Fibroblast of lung (primary cell): ENCODE measurements at regions not wholly inside any gene's neighbourhood (a gene's known extent, or its start where the extent isn't known, plus 50 kb on each side); places are given as distances from the start of the nearest gene placed in this dataset.

Experiments used
- DNase-seq, 2 donors: peaks; one replicate each; pipeline versions ENCODE4 v3.0.0 to v3.0.0-alpha.2; 2010; ENCODE audit warnings: low read depth in 2 of 2
- H2AFZ ChIP-seq: 2 replicates; pipeline ENCODE4 v1.5.1; 2012; ENCODE audit warnings: low read length, control low read depth, inconsistent platforms
- H3K27ac ChIP-seq: 2 replicates; pipeline ENCODE4 v1.5.1; 2011; ENCODE audit warnings: low read length, control low read depth; ENCODE audit not compliant: insufficient read depth
- H3K27me3 ChIP-seq: 2 replicates; pipeline ENCODE4 v1.5.1; 2011; ENCODE audit warnings: mild to moderate bottlenecking, low read length; ENCODE audit not compliant: control insufficient read depth, insufficient read depth
- H3K36me3 ChIP-seq: 2 replicates; pipeline ENCODE4 v1.5.1; 2011; ENCODE audit warnings: low read length; ENCODE audit not compliant: control insufficient read depth, insufficient read depth
- H3K4me1 ChIP-seq: 2 replicates; pipeline ENCODE4 v1.5.1; 2011; ENCODE audit warnings: low read length; ENCODE audit not compliant: control insufficient read depth, insufficient read depth; ENCODE audit errors: extremely low read depth
- H3K4me2 ChIP-seq: 2 replicates; pipeline ENCODE4 v1.5.1; 2011; ENCODE audit warnings: low read length, control low read depth; ENCODE audit not compliant: insufficient read depth; ENCODE audit errors: extremely low read depth
- H3K4me3 ChIP-seq, 4 experiments: fragments of 200-600 bp in 1 of 4; sonication (generic) in 1 of 4; replicated peaks in 1 of 4; 2 replicates each; pipeline ENCODE4 v1.5.1; 2011 to 2016; ENCODE audit warnings: low read length in 4 of 4, low read depth in 3 of 4, mild to moderate bottlenecking in 3 of 4, control low read depth in 2 of 4, inconsistent platforms in 1 of 4, mixed read lengths in 1 of 4; ENCODE audit not compliant: insufficient read depth in 1 of 4; ENCODE audit errors: control extremely low read depth in 1 of 4
- H3K79me2 ChIP-seq: 2 replicates; pipeline ENCODE4 v1.5.1; 2012; ENCODE audit warnings: mild to moderate bottlenecking, low read length, inconsistent platforms; ENCODE audit not compliant: control insufficient read depth, insufficient read depth
- H3K9ac ChIP-seq: 2 replicates; pipeline ENCODE4 v1.5.1; 2011; ENCODE audit warnings: mild to moderate bottlenecking, low read length, control low read depth; ENCODE audit not compliant: insufficient read depth
- H3K9me3 ChIP-seq: 2 replicates; pipeline ENCODE4 v1.5.1; 2012; ENCODE audit warnings: low read depth, low read length; ENCODE audit not compliant: control insufficient read depth, insufficient read depth
- H4K20me1 ChIP-seq: 2 replicates; pipeline ENCODE4 v1.5.1; 2011; ENCODE audit warnings: low read length; ENCODE audit not compliant: control insufficient read depth, insufficient read depth; ENCODE audit errors: extremely low read depth
- EZH2 ChIP-seq: IDR thresholded peaks from 2 replicates; pipeline ENCODE4 v1.5.1; 2012; ENCODE audit warnings: low read length, control low read depth, mild to moderate bottlenecking; ENCODE audit errors: missing control alignments
- TF ChIP-seq, protein P1 (sequence below), 2 donors: IDR thresholded peaks in 1 of 2; conservative IDR thresholded peaks in 1 of 2; 1 replicate in 1 of 2; 2 replicates in 1 of 2; pipeline ENCODE4 v1.5.1; 2011 to 2012; ENCODE audit warnings: low read length in 2 of 2, control low read depth in 1 of 2, inconsistent platforms in 1 of 2, low read depth in 1 of 2, mild to moderate bottlenecking in 1 of 2

DNA sequence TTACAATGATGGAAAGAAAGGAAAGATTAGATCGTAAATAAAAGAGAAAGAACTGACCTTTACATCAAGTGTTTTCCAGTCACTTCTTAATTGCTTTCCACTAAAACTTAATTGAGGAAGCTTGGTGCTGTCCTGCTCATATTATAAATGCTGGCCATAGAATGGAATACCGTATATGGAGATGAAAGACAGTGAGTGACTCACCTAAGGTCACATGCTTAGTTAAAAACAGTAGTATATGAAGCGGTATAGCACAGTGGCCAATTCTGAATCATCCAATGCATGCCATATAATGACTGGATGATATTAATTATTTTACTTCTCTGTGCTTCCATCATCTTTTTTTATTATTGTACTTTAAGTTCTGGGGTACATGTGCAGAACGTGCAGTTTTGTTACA is 482.4 kb upstream of the SGCD start:
- Histone ChIP-seq H3K9me3 (no peaks in the 10 kb centered on the region), H3K9ac (no peak overlapping the region), H3K27me3 (no peaks in the 10 kb centered on the region), H3K27ac (no peak overlapping the region), H3K79me2 (no peaks in the 10 kb centered on the region), H3K4me1 (no peaks in the 10 kb centered on the region), H3K4me3 (no peak overlapping the region), H3K36me3 (no peaks in the 10 kb centered on the region), H2AFZ (no peak overlapping the region), H4K20me1 (no peaks in the 10 kb centered on the region), H3K4me2 (no peak overlapping the region)
- no peak for DNase-seq
- TF ChIP-seq, protein P1, sequence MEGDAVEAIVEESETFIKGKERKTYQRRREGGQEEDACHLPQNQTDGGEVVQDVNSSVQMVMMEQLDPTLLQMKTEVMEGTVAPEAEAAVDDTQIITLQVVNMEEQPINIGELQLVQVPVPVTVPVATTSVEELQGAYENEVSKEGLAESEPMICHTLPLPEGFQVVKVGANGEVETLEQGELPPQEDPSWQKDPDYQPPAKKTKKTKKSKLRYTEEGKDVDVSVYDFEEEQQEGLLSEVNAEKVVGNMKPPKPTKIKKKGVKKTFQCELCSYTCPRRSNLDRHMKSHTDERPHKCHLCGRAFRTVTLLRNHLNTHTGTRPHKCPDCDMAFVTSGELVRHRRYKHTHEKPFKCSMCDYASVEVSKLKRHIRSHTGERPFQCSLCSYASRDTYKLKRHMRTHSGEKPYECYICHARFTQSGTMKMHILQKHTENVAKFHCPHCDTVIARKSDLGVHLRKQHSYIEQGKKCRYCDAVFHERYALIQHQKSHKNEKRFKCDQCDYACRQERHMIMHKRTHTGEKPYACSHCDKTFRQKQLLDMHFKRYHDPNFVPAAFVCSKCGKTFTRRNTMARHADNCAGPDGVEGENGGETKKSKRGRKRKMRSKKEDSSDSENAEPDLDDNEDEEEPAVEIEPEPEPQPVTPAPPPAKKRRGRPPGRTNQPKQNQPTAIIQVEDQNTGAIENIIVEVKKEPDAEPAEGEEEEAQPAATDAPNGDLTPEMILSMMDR (conservative IDR thresholded peaks at IDR 0.05 in 1 of 2, IDR thresholded peaks at IDR 0.05 in 1 of 2; ENCODE audit: low read depth in 1 of 2, low read length in 2 of 2): no peak
- TF ChIP-seq EZH2: no peak

DNA sequence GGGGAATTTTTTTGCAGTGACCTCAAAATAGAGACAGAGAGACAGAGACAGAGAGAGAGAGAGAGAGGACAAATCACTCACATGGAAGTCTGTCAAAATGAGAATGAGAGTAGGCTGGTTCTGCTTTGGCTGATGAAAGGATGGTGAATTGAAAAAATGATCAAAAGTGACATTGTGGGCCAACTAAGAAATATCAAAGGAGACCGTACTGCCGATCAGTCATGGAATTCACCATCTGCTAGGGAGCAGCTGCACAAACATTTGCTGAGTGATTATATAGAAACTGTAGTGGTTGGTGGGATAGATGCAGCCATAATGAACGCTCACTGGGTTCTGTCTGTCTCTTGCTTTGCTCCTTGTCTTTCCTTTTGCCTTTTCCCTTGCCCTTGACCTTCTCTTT is 476.6 kb upstream of the SGCD start:
- no peaks in the 10 kb centered on the region for H3K27me3 ChIP-seq
- no peak overlapping the region for H3K4me3 ChIP-seq
- no peak overlapping the region for H3K27ac ChIP-seq
- no peak overlapping the region for H3K9ac ChIP-seq
- H3K4me1 ChIP-seq: no peaks in the 10 kb centered on the region
- no peaks in the 10 kb centered on the region for H3K36me3 ChIP-seq
- H2AFZ ChIP-seq: no peak overlapping the region
- TF ChIP-seq, protein P1 (conservative IDR thresholded peaks at IDR 0.05 in 1 of 2, IDR thresholded peaks at IDR 0.05 in 1 of 2; ENCODE audit: low read depth in 1 of 2, low read length in 2 of 2): no peak
- TF ChIP-seq EZH2: no peak
- no peak for DNase-seq
- no peaks in the 10 kb centered on the region for H4K20me1 ChIP-seq
- H3K79me2 ChIP-seq: no peaks in the 10 kb centered on the region
- H3K4me2 ChIP-seq: no peak overlapping the region
- no peaks in the 10 kb centered on the region for H3K9me3 ChIP-seq

DNA sequence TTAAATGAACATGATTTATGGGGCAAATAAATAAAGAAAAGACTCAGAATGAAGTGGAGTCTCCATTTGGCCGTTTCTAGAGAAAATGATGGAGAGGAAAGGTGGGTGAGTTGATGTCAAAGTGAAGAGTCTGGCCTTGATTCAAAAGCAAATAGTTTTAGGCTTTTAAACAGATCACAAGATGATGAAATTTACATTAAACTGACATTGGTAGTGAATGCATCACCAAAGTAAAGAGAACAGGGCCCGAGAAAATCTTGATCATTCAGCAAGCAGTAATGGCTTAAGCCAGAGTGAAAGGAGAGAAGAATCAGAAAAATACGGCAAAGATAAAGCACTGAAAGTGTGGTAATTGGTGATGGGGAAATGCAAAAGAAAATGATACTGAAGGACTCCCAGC is 460.0 kb upstream of the SGCD start:
- no peak overlapping the region for H2AFZ ChIP-seq
- TF ChIP-seq, protein P1 (conservative IDR thresholded peaks at IDR 0.05 in 1 of 2, IDR thresholded peaks at IDR 0.05 in 1 of 2; ENCODE audit: low read depth in 1 of 2, low read length in 2 of 2): no peak
- no peak for TF ChIP-seq EZH2
- no peak for DNase-seq
- H3K79me2 ChIP-seq: no peaks in the 10 kb centered on the region
- H3K4me3 ChIP-seq: no peak overlapping the region
- no peaks in the 10 kb centered on the region for H4K20me1 ChIP-seq
- H3K9ac ChIP-seq: no peak overlapping the region
- H3K27ac ChIP-seq: no peak overlapping the region
- no peaks in the 10 kb centered on the region for H3K9me3 ChIP-seq
- no peaks in the 10 kb centered on the region for H3K36me3 ChIP-seq
- no peaks in the 10 kb centered on the region for H3K4me1 ChIP-seq
- no peak overlapping the region for H3K4me2 ChIP-seq
- no peaks in the 10 kb centered on the region for H3K27me3 ChIP-seq
